ENCODE measurements at regions not wholly inside any gene's neighbourhood (a gene's known extent, or its start where the extent isn't known, plus 50 kb on each side); places are given as distances from the start of the nearest gene placed in this dataset.

GRCh38 chr21:36624105-36624504 lies 74.8 kb upstream of the SIM2 start:
- no peak for TF ChIP-seq POLR2A (IDR thresholded peaks at IDR 0.05)
- no peak for TF ChIP-seq CTCF (IDR thresholded peaks at IDR 0.05)

Measured in upper lobe of left lung (tissue), 4 donors.